NT2/D1 (cell line): ENCODE measurements at regions not wholly inside any gene's neighbourhood (a gene's known extent, or its start where the extent isn't known, plus 50 kb on each side); places are given as distances from the start of the nearest gene placed in this dataset.
"Not testable (repeated sequence)": the region's sequence is repeated elsewhere in the genome, so short reads cannot be mapped to it uniquely, and the experiment has no call there.

Experiments
- DNase-seq: peaks from one replicate; pipeline ENCODE4 v3.0.0-alpha.2; 2011; ENCODE audit warnings: low read depth, low spot score
- H3K27me3 ChIP-seq: 2 replicates; pipeline ENCODE4 v1.6.0; 2011; ENCODE audit warnings: mild to moderate bottlenecking; ENCODE audit not compliant: insufficient read length, insufficient read depth
- H3K36me3 ChIP-seq: 2 replicates; pipeline ENCODE4 v1.6.1; 2011; ENCODE audit warnings: mild to moderate bottlenecking, low read length, mixed read lengths; ENCODE audit not compliant: insufficient read depth, insufficient read length
- H3K4me1 ChIP-seq: 2 replicates; pipeline ENCODE4 v1.5.1; 2011; ENCODE audit not compliant: insufficient read depth, insufficient read length
- H3K4me3 ChIP-seq: 2 replicates; pipeline ENCODE4 v1.5.1; 2011; ENCODE audit warnings: low read depth; ENCODE audit not compliant: insufficient read length
- H3K9ac ChIP-seq: 2 replicates; pipeline ENCODE4 v1.6.0; 2011; ENCODE audit warnings: low read depth; ENCODE audit not compliant: insufficient read length
- H3K9me3 ChIP-seq: 2 replicates; pipeline ENCODE4 v1.5.1; 2011; ENCODE audit warnings: mild to moderate bottlenecking, low read length; ENCODE audit not compliant: insufficient read depth
- SUZ12 ChIP-seq: IDR thresholded peaks from 2 replicates; pipeline ENCODE4 v1.6.1; 2011; ENCODE audit not compliant: insufficient read length, insufficient read depth; ENCODE audit errors: extremely low read depth
- YY1 ChIP-seq: IDR thresholded peaks from 2 replicates; pipeline ENCODE4 v1.6.1; 2011; ENCODE audit not compliant: insufficient read length, insufficient read depth
- ZNF274 ChIP-seq: IDR thresholded peaks from 2 replicates; pipeline ENCODE4 v1.6.1; 2011; ENCODE audit warnings: mild to moderate bottlenecking, low read depth, low read length

GRCh38 chr7:79529214-79529880 lies 75.9 kb upstream of the MAGI2 start:
- no peak for DNase-seq
- Histone ChIP-seq H3K4me1 (no peaks in the 10 kb centered on the region), H3K9me3 (no peaks in the 10 kb centered on the region), H3K4me3 (no peak overlapping the region), H3K9ac (no peak overlapping the region), H3K27me3 (no peaks in the 10 kb centered on the region), H3K36me3 (no peaks in the 10 kb centered on the region)
- no peak for TF ChIP-seq ZNF274
- no peak for TF ChIP-seq SUZ12
- no peak for TF ChIP-seq YY1

GRCh38 chr7:79528421-79528820 lies 75.0 kb upstream of the MAGI2 start:
- no peaks in the 10 kb centered on the region for H3K27me3 ChIP-seq
- DNase-seq = no peak

GRCh38 chr7:79524048-79524447 lies 70.6 kb upstream of the MAGI2 start:
- no peak overlapping the region for H3K4me3 ChIP-seq
- DNase-seq = no peak
- H3K9ac ChIP-seq = no peak overlapping the region
- no peaks in the 10 kb centered on the region for H3K27me3 ChIP-seq
- no peaks in the 10 kb centered on the region for H3K9me3 ChIP-seq
- no peaks in the 10 kb centered on the region for H3K4me1 ChIP-seq
- H3K36me3 ChIP-seq = no peaks in the 10 kb centered on the region
- TF ChIP-seq ZNF274 = no peak
- no peak for TF ChIP-seq SUZ12
- TF ChIP-seq YY1 = no peak

More at GRCh38 chr7:79528421-79528820, 75.0 kb upstream of the MAGI2 start:
- H3K4me1 ChIP-seq = no peaks in the 10 kb centered on the region
- TF ChIP-seq SUZ12 (no peak), YY1 (no peak), ZNF274 (no peak)
- H3K4me3 ChIP-seq = no peak overlapping the region
- no peaks in the 10 kb centered on the region for H3K36me3 ChIP-seq
- no peaks in the 10 kb centered on the region for H3K9me3 ChIP-seq
- no peak overlapping the region for H3K9ac ChIP-seq

- Histone ChIP-seq H3K4me1 (no peaks in the 10 kb centered on the region), H3K4me3 (no peak overlapping the region), H3K36me3 (no peaks in the 10 kb centered on the region), H3K9ac (no peak overlapping the region), H3K27me3 (no peaks in the 10 kb centered on the region), H3K9me3 (no peaks in the 10 kb centered on the region)
- TF ChIP-seq ZNF274 (no peak), SUZ12 (no peak), YY1 (no peak)
- no peak for DNase-seq
Measured at GRCh38 chr7:79523436-79523835, 70.0 kb upstream of the MAGI2 start.

GRCh38 chr7:79520543-79520942 lies 67.1 kb upstream of the MAGI2 start:
- H3K4me1 ChIP-seq = no peaks in the 10 kb centered on the region
- no peak for DNase-seq
- TF ChIP-seq SUZ12 (no peak), ZNF274 (no peak), YY1 (no peak)
- H3K9ac ChIP-seq = no peak overlapping the region
- H3K27me3 ChIP-seq = no peaks in the 10 kb centered on the region
- H3K9me3 ChIP-seq = no peaks in the 10 kb centered on the region
- H3K4me3 ChIP-seq = no peak overlapping the region
- H3K36me3 ChIP-seq = no peaks in the 10 kb centered on the region

- Histone ChIP-seq H3K36me3 (no peaks in the 10 kb centered on the region), H3K4me3 (no peak overlapping the region), H3K27me3 (no peaks in the 10 kb centered on the region), H3K4me1 (no peaks in the 10 kb centered on the region), H3K9ac (no peak overlapping the region), H3K9me3 (no peaks in the 10 kb centered on the region)
- TF ChIP-seq ZNF274 (no peak), SUZ12 (no peak), YY1 (no peak)
- no peak for DNase-seq
Measured at GRCh38 chr7:79515358-79515757, 61.9 kb upstream of the MAGI2 start.

GRCh38 chr7:79513261-79513660 lies 59.8 kb upstream of the MAGI2 start:
- Histone ChIP-seq H3K36me3 (no peaks in the 10 kb centered on the region), H3K9ac (no peak overlapping the region), H3K4me1 (no peaks in the 10 kb centered on the region), H3K4me3 (no peak overlapping the region), H3K27me3 (no peaks in the 10 kb centered on the region), H3K9me3 (no peaks in the 10 kb centered on the region)
- no peak for TF ChIP-seq YY1
- DNase-seq = no peak

- no peaks in the 10 kb centered on the region for H3K4me1 ChIP-seq
- H3K27me3 ChIP-seq = no peaks in the 10 kb centered on the region
- H3K9ac ChIP-seq = no peak overlapping the region
- no peaks in the 10 kb centered on the region for H3K36me3 ChIP-seq
- DNase-seq = no peak
- no peak overlapping the region for H3K4me3 ChIP-seq
- no peaks in the 10 kb centered on the region for H3K9me3 ChIP-seq
- no peak for TF ChIP-seq YY1
- no peak for TF ChIP-seq ZNF274
- no peak for TF ChIP-seq SUZ12
Measured at GRCh38 chr7:79512261-79512660, 58.8 kb upstream of the MAGI2 start.

- not testable (repeated sequence) for DNase-seq, H3K4me1 ChIP-seq, H3K36me3 ChIP-seq, H3K27me3 ChIP-seq, H3K9ac ChIP-seq, H3K4me3 ChIP-seq, H3K9me3 ChIP-seq
Measured at GRCh38 chr7:79511056-79511455, 57.6 kb upstream of the MAGI2 start.
